ENCODE measurements at regions not wholly inside any gene's neighbourhood (a gene's known extent, or its start where the extent isn't known, plus 50 kb on each side); places are given as distances from the start of the nearest gene placed in this dataset.

GRCh38 chr20:39700528-39700927 lies 738.4 kb downstream of the DHX35 start (continued):
- TF ChIP-seq RFX5 (IDR thresholded peaks at IDR 0.05; ENCODE audit: borderline replicate concordance, low read depth, low read length), result no peak
